ENCODE measurements at regions not wholly inside any gene's neighbourhood (a gene's known extent, or its start where the extent isn't known, plus 50 kb on each side); places are given as distances from the start of the nearest gene placed in this dataset.

GRCh38 chr1:238293075-238293474 is 402.4 kb upstream of the ZP4 start:
- H3K27ac ChIP-seq: no peak overlapping the region
- TF ChIP-seq CTCF (IDR thresholded peaks at IDR 0.05) (no peak), ZFX (IDR thresholded peaks at IDR 0.05; ENCODE audit: borderline replicate concordance) (no peak)

- TF ChIP-seq CTCF (IDR thresholded peaks at IDR 0.05): no peak
- no peak for TF ChIP-seq ZFX (IDR thresholded peaks at IDR 0.05; ENCODE audit: borderline replicate concordance)
- H3K27ac ChIP-seq: no peak overlapping the region
These were observed 390.7 kb upstream of the ZP4 start for GRCh38 chr1:238281418-238281817.

GRCh38 chr1:238279694-238280380 is 389.1 kb upstream of the ZP4 start:
- TF ChIP-seq ZFX (IDR thresholded peaks at IDR 0.05; ENCODE audit: borderline replicate concordance) (no peak), CTCF (IDR thresholded peaks at IDR 0.05) (no peak)
- H3K27ac ChIP-seq: no peak overlapping the region

GRCh38 chr1:238272145-238272544 is 381.4 kb upstream of the ZP4 start:
- TF ChIP-seq CTCF (IDR thresholded peaks at IDR 0.05): no peak
- no peak for TF ChIP-seq ZFX (IDR thresholded peaks at IDR 0.05; ENCODE audit: borderline replicate concordance)
- H3K27ac ChIP-seq: no peak overlapping the region

GRCh38 chr1:238265866-238266265 is 375.1 kb upstream of the ZP4 start:
- H3K27ac ChIP-seq: no peak overlapping the region
- TF ChIP-seq CTCF (IDR thresholded peaks at IDR 0.05) (no peak), ZFX (IDR thresholded peaks at IDR 0.05; ENCODE audit: borderline replicate concordance) (no peak)

- TF ChIP-seq CTCF (IDR thresholded peaks at IDR 0.05) (no peak), ZFX (IDR thresholded peaks at IDR 0.05; ENCODE audit: borderline replicate concordance) (no peak)
- no peak overlapping the region for H3K27ac ChIP-seq
These were observed 374.2 kb upstream of the ZP4 start for GRCh38 chr1:238264951-238265350.

GRCh38 chr1:238258510-238258909 is 367.8 kb upstream of the ZP4 start:
- no peak for TF ChIP-seq CTCF (IDR thresholded peaks at IDR 0.05)
- TF ChIP-seq ZFX (IDR thresholded peaks at IDR 0.05; ENCODE audit: borderline replicate concordance): no peak
- no peak overlapping the region for H3K27ac ChIP-seq

All from 22Rv1 (cell line).